GM23338 (cell line): ENCODE measurements at regions not wholly inside any gene's neighbourhood (a gene's known extent, or its start where the extent isn't known, plus 50 kb on each side); places are given as distances from the start of the nearest gene placed in this dataset.

Experiments used
- ATAC-seq: fragments of 200-7000 bp; cut with Tn5 transposase; 3 replicates; pipeline ENCODE4 v1.9.1; 2020
- DNase-seq: peaks from one replicate; pipeline ENCODE4 v3.0.0-alpha.2; 2015; ENCODE audit warnings: low spot score
- H2AFZ ChIP-seq: fragments of 200-600 bp; sonication (generic); 2 replicates; pipeline ENCODE4 v1.8.0; 2016; ENCODE audit warnings: antibody characterized with exemption, mild to moderate bottlenecking, moderate library complexity
- H3F3A ChIP-seq: fragments of 200-600 bp; sonication (generic); replicated peaks from 2 replicates; pipeline ENCODE4 v1.8.0; 2017; ENCODE audit warnings: antibody characterized with exemption, mixed run types, low read depth
- H3K27ac ChIP-seq: fragments of 200-600 bp; sonication (generic); 2 replicates; pipeline ENCODE4 v1.6.1; 2016; ENCODE audit warnings: low read depth
- H3K27me3 ChIP-seq: fragments of 200-600 bp; sonication (generic); 2 replicates; pipeline ENCODE4 v1.8.0; 2016; ENCODE audit warnings: mild to moderate bottlenecking, mixed run types, moderate library complexity; ENCODE audit not compliant: insufficient read depth
- H3K36me3 ChIP-seq: fragments of 200-600 bp; sonication (generic); 2 replicates; pipeline ENCODE4 v1.8.0; 2016; ENCODE audit warnings: mild to moderate bottlenecking; ENCODE audit not compliant: insufficient read depth
- H3K4me1 ChIP-seq: fragments of 200-600 bp; sonication (generic); 2 replicates; pipeline ENCODE4 v1.8.0; 2016; ENCODE audit warnings: mild to moderate bottlenecking, moderate library complexity; ENCODE audit not compliant: insufficient read depth
- H3K4me2 ChIP-seq: fragments of 200-600 bp; sonication (generic); 2 replicates; pipeline ENCODE4 v1.7.1; 2017; ENCODE audit warnings: mixed run types
- H3K4me3 ChIP-seq: fragments of 200-600 bp; sonication (generic); 2 replicates; pipeline ENCODE4 v1.6.1; 2016; ENCODE audit warnings: mixed run types
- H3K79me2 ChIP-seq: fragments of 200-600 bp; sonication (generic); replicated peaks from 2 replicates; pipeline ENCODE4 v1.8.0; 2017; ENCODE audit warnings: mild to moderate bottlenecking; ENCODE audit not compliant: insufficient read depth
- H3K9me2 ChIP-seq: fragments of 200-600 bp; sonication (generic); 2 replicates; pipeline ENCODE4 v1.8.0; 2017; ENCODE audit not compliant: insufficient read depth
- H4K20me1 ChIP-seq: fragments of 200-600 bp; sonication (generic); replicated peaks from 2 replicates; pipeline ENCODE4 v1.8.0; 2017; ENCODE audit warnings: mild to moderate bottlenecking; ENCODE audit not compliant: insufficient read depth
- H3K27ac Mint-ChIP-seq: 2 replicates; pipeline ENCODE4 v1.8.0; 2020; ENCODE audit warnings: inconsistent platforms, mild to moderate bottlenecking, moderate library complexity, mixed read lengths
- H3K27me3 Mint-ChIP-seq: 3 replicates; pipeline ENCODE4 v1.8.0; 2022; ENCODE audit warnings: low read depth, mild to moderate bottlenecking, moderate library complexity, mixed read lengths, inconsistent platforms; ENCODE audit not compliant: insufficient read depth, poor library complexity
- H3K36me3 Mint-ChIP-seq: 3 replicates; pipeline ENCODE4 v1.8.0; 2021; ENCODE audit warnings: low read depth, mild to moderate bottlenecking, inconsistent platforms, moderate library complexity, mixed read lengths
- H3K4me1 Mint-ChIP-seq: 3 replicates; pipeline ENCODE4 v1.8.0; 2020; ENCODE audit warnings: mild to moderate bottlenecking, inconsistent platforms, mixed read lengths
- H3K4me3 Mint-ChIP-seq: 3 replicates; pipeline ENCODE4 v1.8.0; 2021; ENCODE audit warnings: moderate library complexity, mild to moderate bottlenecking, inconsistent platforms, mixed read lengths
- H3K9me3 Mint-ChIP-seq: 3 replicates; pipeline ENCODE4 v1.8.0; 2020; ENCODE audit warnings: moderate library complexity, mild to moderate bottlenecking, inconsistent platforms, mixed read lengths
- CREB1 ChIP-seq: fragments of 250-450 bp; sonication (Bioruptor Pico); IDR thresholded peaks from 2 replicates; pipeline ENCODE4 v1.5.0; 2020; ENCODE audit warnings: low read depth, mild to moderate bottlenecking, moderate library complexity
- EZH2phosphoT487 ChIP-seq: fragments of 200-600 bp; sonication (generic); IDR thresholded peaks from one replicate; pipeline ENCODE4 v1.8.1; 2018; ENCODE audit warnings: antibody characterized with exemption; ENCODE audit not compliant: unreplicated experiment
- JUNB ChIP-seq: IDR thresholded peaks from one replicate; pipeline ENCODE4 v1.6.1; 2016; ENCODE audit warnings: antibody characterized with exemption; ENCODE audit not compliant: unreplicated experiment
- NANOG ChIP-seq: IDR thresholded peaks from 2 replicates; pipeline ENCODE4 v1.6.1; 2016; ENCODE audit warnings: antibody characterized with exemption, borderline replicate concordance
- POLR2AphosphoS5 ChIP-seq: IDR thresholded peaks from 2 replicates; pipeline ENCODE4 v1.6.1; 2016; ENCODE audit warnings: antibody characterized with exemption, low read depth
- ZNF331 ChIP-seq: fragments of 250-450 bp; sonication (Bioruptor Pico); IDR thresholded peaks from 2 replicates; pipeline ENCODE4 v1.5.0; 2020; ENCODE audit warnings: low read depth, mild to moderate bottlenecking, moderate library complexity
- TF ChIP-seq, protein P1 (sequence below): IDR thresholded peaks from 2 replicates; pipeline ENCODE4 v1.6.1; 2016; ENCODE audit warnings: antibody characterized with exemption
- TF ChIP-seq, protein P2 (sequence below): fragments of 250-450 bp; sonication (Bioruptor Pico); IDR thresholded peaks from 2 replicates; pipeline ENCODE4 v1.5.0; 2020; ENCODE audit warnings: mild to moderate bottlenecking, moderate library complexity
- TF ChIP-seq, protein P3 (sequence below): IDR thresholded peaks from one replicate; pipeline ENCODE4 v1.6.1; 2018; ENCODE audit warnings: antibody characterized with exemption; ENCODE audit not compliant: unreplicated experiment

DNA sequence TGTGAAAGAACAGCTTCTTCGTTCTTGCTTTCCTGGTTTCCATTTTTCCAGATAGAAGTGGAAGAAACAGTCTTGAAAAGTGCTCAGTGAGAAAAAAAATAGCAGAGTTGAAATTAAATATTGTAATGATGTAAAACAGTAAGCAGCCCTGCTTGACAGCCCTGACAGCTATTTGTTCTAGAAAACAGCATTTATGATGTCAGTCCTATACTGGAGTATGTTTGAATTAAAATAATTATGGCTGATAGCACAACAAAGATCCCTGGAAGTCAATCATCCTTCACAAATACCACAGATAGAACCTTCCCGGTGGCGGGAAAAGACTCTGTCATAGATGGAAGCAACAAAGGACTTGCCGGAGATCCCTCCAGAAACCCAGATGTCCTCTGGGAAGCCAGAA is 298.0 kb upstream of the TNRC6C start:
- TF ChIP-seq, protein P1, sequence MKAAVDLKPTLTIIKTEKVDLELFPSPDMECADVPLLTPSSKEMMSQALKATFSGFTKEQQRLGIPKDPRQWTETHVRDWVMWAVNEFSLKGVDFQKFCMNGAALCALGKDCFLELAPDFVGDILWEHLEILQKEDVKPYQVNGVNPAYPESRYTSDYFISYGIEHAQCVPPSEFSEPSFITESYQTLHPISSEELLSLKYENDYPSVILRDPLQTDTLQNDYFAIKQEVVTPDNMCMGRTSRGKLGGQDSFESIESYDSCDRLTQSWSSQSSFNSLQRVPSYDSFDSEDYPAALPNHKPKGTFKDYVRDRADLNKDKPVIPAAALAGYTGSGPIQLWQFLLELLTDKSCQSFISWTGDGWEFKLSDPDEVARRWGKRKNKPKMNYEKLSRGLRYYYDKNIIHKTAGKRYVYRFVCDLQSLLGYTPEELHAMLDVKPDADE = no peak
- no peak for TF ChIP-seq POLR2AphosphoS5
- no peak for TF ChIP-seq NANOG
- no peak for TF ChIP-seq EZH2phosphoT487
- TF ChIP-seq, protein P2, sequence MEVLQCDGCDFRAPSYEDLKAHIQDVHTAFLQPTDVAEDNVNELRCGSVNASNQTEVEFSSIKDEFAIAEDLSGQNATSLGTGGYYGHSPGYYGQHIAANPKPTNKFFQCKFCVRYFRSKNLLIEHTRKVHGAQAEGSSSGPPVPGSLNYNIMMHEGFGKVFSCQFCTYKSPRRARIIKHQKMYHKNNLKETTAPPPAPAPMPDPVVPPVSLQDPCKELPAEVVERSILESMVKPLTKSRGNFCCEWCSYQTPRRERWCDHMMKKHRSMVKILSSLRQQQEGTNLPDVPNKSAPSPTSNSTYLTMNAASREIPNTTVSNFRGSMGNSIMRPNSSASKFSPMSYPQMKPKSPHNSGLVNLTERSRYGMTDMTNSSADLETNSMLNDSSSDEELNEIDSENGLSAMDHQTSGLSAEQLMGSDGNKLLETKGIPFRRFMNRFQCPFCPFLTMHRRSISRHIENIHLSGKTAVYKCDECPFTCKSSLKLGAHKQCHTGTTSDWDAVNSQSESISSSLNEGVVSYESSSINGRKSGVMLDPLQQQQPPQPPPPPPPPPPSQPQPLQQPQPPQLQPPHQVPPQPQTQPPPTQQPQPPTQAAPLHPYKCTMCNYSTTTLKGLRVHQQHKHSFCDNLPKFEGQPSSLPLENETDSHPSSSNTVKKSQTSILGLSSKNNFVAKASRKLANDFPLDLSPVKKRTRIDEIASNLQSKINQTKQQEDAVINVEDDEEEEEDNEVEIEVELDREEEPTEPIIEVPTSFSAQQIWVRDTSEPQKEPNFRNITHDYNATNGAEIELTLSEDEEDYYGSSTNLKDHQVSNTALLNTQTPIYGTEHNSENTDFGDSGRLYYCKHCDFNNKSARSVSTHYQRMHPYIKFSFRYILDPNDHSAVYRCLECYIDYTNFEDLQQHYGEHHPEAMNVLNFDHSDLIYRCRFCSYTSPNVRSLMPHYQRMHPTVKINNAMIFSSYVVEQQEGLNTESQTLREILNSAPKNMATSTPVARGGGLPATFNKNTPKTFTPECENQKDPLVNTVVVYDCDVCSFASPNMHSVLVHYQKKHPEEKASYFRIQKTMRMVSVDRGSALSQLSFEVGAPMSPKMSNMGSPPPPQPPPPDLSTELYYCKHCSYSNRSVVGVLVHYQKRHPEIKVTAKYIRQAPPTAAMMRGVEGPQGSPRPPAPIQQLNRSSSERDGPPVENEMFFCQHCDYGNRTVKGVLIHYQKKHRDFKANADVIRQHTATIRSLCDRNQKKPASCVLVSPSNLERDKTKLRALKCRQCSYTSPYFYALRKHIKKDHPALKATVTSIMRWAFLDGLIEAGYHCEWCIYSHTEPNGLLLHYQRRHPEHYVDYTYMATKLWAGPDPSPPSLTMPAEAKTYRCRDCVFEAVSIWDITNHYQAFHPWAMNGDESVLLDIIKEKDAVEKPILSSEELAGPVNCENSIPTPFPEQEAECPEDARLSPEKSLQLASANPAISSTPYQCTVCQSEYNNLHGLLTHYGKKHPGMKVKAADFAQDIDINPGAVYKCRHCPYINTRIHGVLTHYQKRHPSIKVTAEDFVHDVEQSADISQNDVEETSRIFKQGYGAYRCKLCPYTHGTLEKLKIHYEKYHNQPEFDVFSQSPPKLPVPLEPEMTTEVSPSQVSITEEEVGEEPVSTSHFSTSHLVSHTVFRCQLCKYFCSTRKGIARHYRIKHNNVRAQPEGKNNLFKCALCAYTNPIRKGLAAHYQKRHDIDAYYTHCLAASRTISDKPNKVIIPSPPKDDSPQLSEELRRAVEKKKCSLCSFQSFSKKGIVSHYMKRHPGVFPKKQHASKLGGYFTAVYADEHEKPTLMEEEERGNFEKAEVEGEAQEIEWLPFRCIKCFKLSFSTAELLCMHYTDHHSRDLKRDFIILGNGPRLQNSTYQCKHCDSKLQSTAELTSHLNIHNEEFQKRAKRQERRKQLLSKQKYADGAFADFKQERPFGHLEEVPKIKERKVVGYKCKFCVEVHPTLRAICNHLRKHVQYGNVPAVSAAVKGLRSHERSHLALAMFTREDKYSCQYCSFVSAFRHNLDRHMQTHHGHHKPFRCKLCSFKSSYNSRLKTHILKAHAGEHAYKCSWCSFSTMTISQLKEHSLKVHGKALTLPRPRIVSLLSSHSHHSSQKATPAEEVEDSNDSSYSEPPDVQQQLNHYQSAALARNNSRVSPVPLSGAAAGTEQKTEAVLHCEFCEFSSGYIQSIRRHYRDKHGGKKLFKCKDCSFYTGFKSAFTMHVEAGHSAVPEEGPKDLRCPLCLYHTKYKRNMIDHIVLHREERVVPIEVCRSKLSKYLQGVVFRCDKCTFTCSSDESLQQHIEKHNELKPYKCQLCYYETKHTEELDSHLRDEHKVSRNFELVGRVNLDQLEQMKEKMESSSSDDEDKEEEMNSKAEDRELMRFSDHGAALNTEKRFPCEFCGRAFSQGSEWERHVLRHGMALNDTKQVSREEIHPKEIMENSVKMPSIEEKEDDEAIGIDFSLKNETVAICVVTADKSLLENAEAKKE (CRISPR knock-in tag) = no peak
- no peak for TF ChIP-seq ZNF331 (CRISPR knock-in tag)
- TF ChIP-seq JUNB = no peak
- TF ChIP-seq CREB1 (CRISPR knock-in tag) = no peak
- TF ChIP-seq, protein P3, sequence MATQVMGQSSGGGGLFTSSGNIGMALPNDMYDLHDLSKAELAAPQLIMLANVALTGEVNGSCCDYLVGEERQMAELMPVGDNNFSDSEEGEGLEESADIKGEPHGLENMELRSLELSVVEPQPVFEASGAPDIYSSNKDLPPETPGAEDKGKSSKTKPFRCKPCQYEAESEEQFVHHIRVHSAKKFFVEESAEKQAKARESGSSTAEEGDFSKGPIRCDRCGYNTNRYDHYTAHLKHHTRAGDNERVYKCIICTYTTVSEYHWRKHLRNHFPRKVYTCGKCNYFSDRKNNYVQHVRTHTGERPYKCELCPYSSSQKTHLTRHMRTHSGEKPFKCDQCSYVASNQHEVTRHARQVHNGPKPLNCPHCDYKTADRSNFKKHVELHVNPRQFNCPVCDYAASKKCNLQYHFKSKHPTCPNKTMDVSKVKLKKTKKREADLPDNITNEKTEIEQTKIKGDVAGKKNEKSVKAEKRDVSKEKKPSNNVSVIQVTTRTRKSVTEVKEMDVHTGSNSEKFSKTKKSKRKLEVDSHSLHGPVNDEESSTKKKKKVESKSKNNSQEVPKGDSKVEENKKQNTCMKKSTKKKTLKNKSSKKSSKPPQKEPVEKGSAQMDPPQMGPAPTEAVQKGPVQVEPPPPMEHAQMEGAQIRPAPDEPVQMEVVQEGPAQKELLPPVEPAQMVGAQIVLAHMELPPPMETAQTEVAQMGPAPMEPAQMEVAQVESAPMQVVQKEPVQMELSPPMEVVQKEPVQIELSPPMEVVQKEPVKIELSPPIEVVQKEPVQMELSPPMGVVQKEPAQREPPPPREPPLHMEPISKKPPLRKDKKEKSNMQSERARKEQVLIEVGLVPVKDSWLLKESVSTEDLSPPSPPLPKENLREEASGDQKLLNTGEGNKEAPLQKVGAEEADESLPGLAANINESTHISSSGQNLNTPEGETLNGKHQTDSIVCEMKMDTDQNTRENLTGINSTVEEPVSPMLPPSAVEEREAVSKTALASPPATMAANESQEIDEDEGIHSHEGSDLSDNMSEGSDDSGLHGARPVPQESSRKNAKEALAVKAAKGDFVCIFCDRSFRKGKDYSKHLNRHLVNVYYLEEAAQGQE = no peak
- peaks cover 43% of the 10 kb centered on the region for H3K9me3 Mint-ChIP-seq

More for the DNA sequence above, 298.0 kb upstream of the TNRC6C start:
- Histone ChIP-seq H3K4me1 (no peaks in the 10 kb centered on the region), H3K79me2 (no peaks in the 10 kb centered on the region), H3K36me3 (no peaks in the 10 kb centered on the region), H3K27ac (no peak overlapping the region), H3K27me3 (no peaks in the 10 kb centered on the region), H2AFZ (no peak overlapping the region), H3F3A (no peaks in the 10 kb centered on the region), H3K4me3 (no peak overlapping the region), H4K20me1 (no peaks in the 10 kb centered on the region), H3K4me2 (no peak overlapping the region), H3K9me2 (0 out of 2 replicates have a peak, but pooled peaks cover 3% of the 10 kb centered on the region)
- no peak for DNase-seq
- Mint-ChIP-seq H3K27me3 (peaks cover 6% of the 10 kb centered on the region), H3K4me3 (no peak overlapping the region), H3K36me3 (peaks cover 27% of the 10 kb centered on the region; the same call in 2 of the 3 replicates), H3K4me1 (no peaks in the 10 kb centered on the region), H3K27ac (no peak overlapping the region)
- ATAC-seq = no peak
